GM21360 (cell line): ENCODE measurements at regions not wholly inside any gene's neighbourhood (a gene's known extent, or its start where the extent isn't known, plus 50 kb on each side); places are given as distances from the start of the nearest gene placed in this dataset.

Source experiments
- ATAC-seq: cut with Tn5 transposase; IDR thresholded peaks from one replicate; pipeline ENCODE4 v1.9.1; 2021; ENCODE audit warnings: mild to moderate bottlenecking, moderate library complexity; ENCODE audit not compliant: unreplicated experiment

DNA sequence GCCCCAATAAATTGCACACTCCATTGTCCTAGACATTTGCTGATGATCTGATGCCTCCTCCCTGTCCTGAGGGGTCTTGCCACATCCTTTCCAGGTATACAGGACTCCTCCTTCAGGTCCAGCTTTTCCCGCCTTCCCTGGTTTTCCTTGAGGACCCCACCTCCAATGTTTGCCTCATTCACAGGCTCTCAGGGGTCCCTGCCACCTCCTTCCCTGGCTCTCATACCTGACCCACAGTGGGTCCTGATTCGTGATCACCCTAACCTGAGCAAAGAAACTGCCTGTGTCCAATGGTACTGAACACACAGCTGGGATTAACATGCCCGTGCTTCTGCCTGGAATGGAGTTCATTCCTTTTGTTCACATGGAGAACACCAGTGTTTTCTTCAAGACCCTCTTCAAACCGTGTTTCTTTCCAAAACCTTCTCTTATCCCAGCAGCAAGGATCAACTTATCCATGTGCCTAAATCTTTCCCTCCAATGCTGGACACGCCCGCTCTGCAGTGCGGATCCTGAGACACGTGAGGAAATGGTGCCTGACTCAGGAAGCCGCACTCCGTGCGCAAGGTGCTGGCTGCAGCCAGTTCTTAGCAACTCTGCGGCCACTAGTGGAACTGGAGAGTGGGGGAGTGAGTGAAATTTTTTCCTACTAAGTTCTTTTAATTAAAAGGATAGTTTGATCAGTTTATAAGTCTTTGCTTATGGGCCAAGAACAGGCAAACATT, 354.6 kb upstream of the SHH start:
- ATAC-seq: no peak

DNA sequence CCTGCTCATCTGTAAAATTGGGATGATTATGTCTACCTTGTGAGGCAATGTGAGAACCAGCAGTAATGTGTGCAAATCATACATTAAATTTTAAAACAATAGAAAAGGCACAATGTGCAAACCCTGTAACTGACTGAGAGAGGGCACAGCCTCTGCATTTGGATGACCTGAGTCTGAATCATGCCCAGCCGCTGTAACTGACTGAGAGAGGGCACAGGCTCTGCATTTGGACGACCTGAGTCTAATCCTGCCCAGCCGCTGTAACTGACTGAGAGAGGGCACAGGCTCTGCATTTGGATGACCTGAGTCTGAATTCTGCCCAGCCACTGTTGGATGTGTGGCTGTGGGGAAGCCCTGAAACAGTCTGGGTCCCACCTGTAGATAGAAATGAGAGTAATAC, 351.5 kb upstream of the SHH start:
- ATAC-seq: no peak

DNA sequence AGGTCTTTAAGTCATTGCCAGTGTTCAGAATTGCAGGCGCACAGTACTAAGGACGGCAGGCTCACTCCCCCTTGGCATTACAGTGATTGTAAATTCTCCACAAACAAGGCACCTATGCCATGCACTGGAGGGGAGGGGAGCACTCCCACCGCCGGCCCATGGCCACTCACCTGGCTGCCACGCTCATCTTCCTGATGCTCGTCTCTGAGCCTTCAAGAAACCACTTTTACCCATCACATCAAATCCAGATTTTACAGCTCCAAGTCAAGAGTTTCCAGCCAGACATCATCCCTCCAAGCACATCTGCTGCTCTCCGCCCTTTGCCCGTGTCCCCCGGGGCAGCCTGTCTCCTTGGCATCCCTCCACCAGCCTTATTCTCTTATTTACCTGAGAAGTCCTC, 350.2 kb upstream of the SHH start:
- ATAC-seq: no peak

DNA sequence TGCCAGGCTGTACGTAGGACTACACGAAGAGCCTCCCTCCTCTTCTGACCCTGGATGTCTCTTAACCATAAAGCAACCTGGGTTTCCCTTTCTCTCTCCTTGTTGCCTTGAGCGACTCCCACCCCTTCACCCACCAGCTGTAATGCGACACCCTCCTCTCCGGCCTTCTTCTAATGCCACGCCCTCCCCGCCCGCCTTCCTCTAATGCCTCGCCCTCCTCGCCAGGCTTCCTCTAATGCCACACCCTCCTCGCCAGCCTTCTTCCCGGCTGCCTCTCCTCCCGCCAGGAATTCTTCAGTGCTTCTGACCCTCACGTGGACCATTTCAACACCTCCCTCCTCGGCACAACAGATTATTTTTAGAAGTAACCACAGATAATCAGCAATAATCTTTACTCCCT, 348.5 kb upstream of the SHH start:
- ATAC-seq: no peak

DNA sequence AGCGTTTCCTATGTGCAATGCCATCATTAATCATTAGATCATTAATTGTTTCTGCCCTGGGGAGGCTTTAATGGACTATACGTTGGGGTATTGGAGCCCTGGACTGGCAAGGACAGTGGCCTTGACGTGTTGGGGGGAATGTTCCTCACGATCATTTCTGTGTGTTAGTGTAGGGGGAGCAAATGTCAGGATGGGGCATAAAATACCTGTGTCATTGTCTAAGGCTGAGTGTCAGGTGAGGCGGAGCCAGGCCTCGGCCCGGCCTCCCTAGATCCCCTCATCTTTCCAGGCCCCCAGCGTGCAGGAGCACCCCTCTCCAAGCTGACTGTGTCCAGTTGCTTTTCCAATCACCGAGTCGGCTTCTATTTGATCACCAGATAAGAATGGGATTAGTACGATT, 346.4 kb upstream of the SHH start:
- no peak for ATAC-seq

GRCh38 chr7:156158213-156158612, 345.9 kb upstream of the SHH start:
- ATAC-seq: no peak

DNA sequence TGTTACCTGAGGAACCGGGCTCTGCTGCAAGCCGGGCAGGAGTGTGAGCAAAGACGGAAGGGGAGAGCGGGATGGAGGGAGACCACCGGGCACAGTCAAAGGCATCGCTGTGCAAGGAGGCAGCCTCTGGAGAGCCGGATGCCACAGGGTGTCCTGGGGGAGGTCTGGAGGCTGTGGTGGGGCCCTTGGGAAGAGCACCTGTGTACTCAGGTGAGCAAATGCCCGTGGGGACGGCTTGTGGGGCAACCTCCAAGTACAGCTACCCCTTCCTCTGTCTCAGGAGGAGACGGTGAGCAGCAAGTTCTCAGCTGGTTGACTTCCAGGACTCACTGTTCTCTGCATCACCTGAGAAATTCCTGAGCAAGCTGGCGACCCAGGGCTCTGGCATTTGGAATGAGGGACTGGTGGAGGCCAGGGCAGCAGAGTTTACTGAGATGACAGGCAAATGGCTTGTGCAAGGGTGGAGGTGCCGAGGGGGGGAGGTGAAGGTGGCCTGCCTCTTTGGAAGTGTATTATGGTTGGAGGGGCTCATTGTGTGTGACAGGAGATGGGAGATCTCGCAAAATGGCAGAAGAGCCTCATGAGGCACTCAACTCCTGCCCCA, 345.2 kb upstream of the SHH start:
- no peak for ATAC-seq

GRCh38 chr7:156156734-156157408, 344.6 kb upstream of the SHH start:
- no peak for ATAC-seq

DNA sequence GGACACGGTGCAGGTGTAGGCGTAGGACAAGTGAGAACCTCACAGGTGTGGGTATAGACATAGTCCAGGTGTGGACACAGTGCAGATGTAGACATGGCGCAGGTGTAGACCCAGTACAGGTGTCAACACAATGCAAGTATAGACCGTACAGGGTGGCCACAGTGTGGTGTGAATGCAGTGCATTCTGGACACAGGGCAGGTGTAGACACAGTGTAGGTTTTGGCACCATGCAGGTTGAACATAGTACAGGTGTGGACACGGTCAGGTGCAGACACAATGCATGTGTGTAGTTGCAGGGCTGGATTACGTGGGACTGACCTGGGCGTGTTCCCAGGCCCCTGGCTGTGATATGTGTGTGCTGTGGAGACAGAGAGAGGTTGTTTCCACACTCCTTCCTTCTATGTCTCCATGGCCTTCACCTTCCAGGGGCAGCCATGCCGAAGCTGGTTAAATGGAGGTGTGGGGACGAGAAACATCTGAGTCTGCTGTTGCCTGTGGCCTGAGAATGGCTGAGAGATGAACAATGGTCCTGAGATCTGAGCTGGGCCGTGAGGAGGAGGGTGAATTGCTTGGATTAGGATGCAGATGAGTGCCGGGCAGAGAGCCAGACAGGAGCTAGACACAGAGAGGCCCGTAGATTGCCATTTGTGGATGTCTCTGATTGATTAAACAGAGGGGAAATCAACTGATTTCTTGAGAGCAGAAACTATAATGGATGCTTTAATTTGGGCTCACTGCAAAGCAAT, 343.9 kb upstream of the SHH start:
- ATAC-seq: no peak

GRCh38 chr7:156153590-156153989, 341.3 kb upstream of the SHH start:
- ATAC-seq: no peak

DNA sequence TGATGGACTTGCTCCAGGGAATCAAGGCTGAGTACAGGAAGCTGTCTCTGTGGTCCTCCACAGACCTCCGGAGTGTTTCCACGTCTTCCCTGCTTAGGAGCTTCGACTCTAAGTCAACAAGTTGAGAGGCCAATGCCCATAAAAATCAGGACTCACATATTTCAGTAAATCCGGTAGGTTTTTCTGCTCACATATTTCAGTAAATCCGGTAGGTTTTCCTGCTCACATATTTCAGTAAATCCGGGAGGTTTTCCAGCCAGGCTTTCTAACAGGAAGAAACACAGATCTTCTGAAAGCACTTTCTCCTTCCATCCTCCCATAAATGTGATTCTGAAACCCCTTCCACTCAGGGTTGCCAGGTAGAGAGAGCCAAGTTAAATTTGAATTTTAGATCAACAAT, 340.1 kb upstream of the SHH start:
- ATAC-seq: no peak

GRCh38 chr7:156151658-156152057, 339.4 kb upstream of the SHH start:
- ATAC-seq: no peak

- ATAC-seq: no peak
These were observed 338.8 kb upstream of the SHH start for GRCh38 chr7:156151078-156151477.

DNA sequence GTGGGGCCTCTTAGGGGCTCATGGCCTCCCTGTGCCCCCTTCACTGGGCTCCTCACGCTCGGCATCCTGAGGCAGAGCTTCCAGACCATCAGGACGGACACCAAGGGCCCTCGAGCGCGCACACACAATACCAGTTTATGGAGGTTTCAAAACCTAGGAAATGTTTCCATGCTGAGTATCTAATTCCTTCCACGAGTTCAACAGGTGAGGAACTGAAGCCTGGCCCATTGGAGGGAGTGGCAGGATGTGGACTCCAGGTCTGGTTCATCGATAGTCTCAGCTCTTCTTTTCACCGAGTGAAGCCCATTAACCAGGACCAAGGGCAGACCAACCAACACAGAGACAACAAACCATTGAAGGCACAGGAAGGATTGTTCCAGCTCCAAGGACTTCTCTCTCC, 336.7 kb upstream of the SHH start:
- ATAC-seq: no peak

DNA sequence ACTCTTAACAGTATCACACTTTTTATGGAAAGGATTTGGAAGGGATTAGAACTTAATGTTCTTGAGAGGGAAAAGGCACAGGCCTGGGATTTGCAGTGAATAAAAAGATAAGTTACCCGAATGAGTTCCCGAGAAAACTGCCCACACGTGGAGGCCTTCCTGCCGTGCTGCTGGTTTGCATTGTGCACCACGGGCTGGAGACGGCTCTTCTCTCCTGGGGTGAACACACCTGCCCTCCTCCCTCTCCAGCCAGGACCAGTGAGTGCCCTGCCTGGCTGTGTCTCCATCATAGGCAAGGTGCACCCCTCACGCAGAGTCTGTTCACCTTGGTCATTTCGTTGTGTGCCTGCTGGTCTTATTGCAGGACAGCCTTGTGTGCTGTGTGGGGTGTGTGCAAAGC, 336.3 kb upstream of the SHH start:
- ATAC-seq: no peak

GRCh38 chr7:156147756-156148504, 335.7 kb upstream of the SHH start:
- no peak for ATAC-seq

DNA sequence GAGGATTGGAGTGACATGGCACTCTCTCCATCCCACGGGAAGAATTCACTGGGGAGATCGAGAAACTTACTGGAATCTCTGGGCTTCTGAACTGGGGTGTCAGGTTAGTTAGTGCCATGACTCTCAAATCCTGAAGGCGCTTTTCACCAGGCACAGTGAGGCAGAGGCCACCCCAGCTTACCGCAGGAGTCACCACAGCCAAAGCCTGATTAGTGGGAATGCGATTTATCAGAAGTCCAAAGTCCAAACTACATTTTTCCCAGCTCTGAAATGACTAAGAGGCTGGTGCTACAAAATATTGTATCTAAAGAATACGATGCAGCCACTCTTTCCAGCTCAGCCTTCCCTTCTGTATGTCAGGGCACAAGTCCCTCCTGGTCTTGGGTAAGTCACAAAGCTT, 334.8 kb upstream of the SHH start:
- no peak for ATAC-seq

DNA sequence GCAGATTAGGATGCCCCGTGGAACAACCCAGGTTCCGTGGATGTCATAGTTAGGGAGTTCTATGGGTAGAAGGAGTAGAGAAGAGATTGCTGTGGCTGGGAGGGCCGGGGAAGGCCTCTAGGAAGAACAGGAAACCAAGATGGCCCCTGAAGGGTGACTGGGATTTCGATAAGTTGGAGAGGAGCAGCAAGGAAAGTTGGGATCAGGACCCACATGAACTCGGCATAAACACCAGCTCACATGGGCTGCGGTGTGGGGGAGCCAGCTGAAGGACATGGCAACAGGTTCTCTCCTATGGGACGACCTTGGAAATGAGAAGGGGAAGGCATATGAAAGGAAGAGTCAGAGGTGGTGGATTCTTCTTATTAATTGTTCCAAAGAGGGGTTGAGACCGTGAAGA, 333.7 kb upstream of the SHH start:
- no peak for ATAC-seq

GRCh38 chr7:156145184-156145583, 332.9 kb upstream of the SHH start:
- ATAC-seq: no peak

DNA sequence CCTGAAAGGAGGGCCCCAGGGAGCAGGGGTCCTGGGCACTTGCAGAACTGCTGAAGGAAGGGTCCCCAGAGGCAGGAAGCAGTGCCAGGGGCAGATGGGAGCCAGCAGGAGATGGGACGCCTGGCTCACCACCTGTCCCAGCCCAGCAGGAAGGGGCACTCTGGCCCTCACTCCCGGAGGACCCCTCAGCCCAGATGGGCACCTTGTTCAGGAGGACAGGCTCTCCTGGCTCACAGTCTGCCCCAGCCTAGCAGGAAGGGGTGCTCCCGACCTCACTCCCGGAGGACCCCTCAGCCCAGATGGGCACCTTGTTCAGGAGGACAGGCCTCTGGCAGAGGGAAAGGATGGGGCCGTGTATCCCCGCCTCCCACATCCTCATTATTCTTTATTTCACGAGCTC, 331.4 kb upstream of the SHH start:
- ATAC-seq: no peak

GRCh38 chr7:156143158-156143557, 330.9 kb upstream of the SHH start:
- ATAC-seq: no peak
